MCF 10A (cell line): ENCODE measurements at regions not wholly inside any gene's neighbourhood (a gene's known extent, or its start where the extent isn't known, plus 50 kb on each side); places are given as distances from the start of the nearest gene placed in this dataset.

Experiments used
- BruUV-seq: library from RNA; stranded (reverse); fragments of 400-500 nt; replicated peaks from 2 replicates; lab custom pipeline; 2021; lab: Mats Ljungman, UMichigan
- CTCF ChIA-PET: fragments of 300-600 bp; sonication (Branson Sonifier 250); formaldehyde crosslinking; extraction: SDS; loops from one replicate; lab custom pipeline; 2021; ENCODE audit warnings: antibody characterized with exemption, inconsistent platforms; lab: Yijun Ruan, JAX
- POLR2A ChIA-PET: fragments of 300-600, 350-650 bp; sonication (Branson Sonifier 250); formaldehyde crosslinking; extraction: SDS; loops from one replicate; lab custom pipeline; 2020; ENCODE audit warnings: antibody characterized with exemption, inconsistent platforms; lab: Yijun Ruan, JAX
- DNase-seq: peaks from one replicate; pipeline ENCODE4 v3.0.0-alpha.2; 2018; ENCODE audit not compliant: unreplicated experiment
- H3K27ac Mint-ChIP-seq: one replicate; pipeline ENCODE4 v1.8.0; 2022; ENCODE audit warnings: mild to moderate bottlenecking, low read depth, mixed read lengths; ENCODE audit not compliant: unreplicated experiment
- H3K27me3 Mint-ChIP-seq: one replicate; pipeline ENCODE4 v1.8.0; 2022; ENCODE audit warnings: mixed read lengths; ENCODE audit not compliant: insufficient read depth, unreplicated experiment
- H3K36me3 Mint-ChIP-seq: one replicate; pipeline ENCODE4 v1.8.0; 2022; ENCODE audit warnings: mild to moderate bottlenecking, moderate library complexity, mixed read lengths; ENCODE audit not compliant: insufficient read depth, unreplicated experiment
- H3K4me1 Mint-ChIP-seq: one replicate; pipeline ENCODE4 v1.8.0; 2022; ENCODE audit warnings: mixed read lengths; ENCODE audit not compliant: insufficient read depth, unreplicated experiment
- H3K4me3 Mint-ChIP-seq: one replicate; pipeline ENCODE4 v1.8.0; 2022; ENCODE audit warnings: mild to moderate bottlenecking, moderate library complexity, mixed read lengths; ENCODE audit not compliant: unreplicated experiment
- H3K9me3 Mint-ChIP-seq: one replicate; pipeline ENCODE4 v1.8.0; 2022; ENCODE audit warnings: mixed read lengths; ENCODE audit not compliant: unreplicated experiment
- CTCF ChIP-seq: fragments of 200-600 bp; IDR thresholded peaks from one replicate; pipeline ENCODE4 v1.8.0; 2022; ENCODE audit warnings: antibody characterized with exemption, mild to moderate bottlenecking; ENCODE audit not compliant: unreplicated experiment
- intact Hi-C: fragments of 100-400 bp; cut with micrococcal nuclease; formaldehyde crosslinking; loops from 2 replicates; pipeline ENCODE4 v1.14.1; 2022

- H3K27ac Mint-ChIP-seq, result no peak overlapping the region
- POLR2A ChIA-PET, result no interaction called here
Measured at GRCh38 chr2:18784245-18784644, 194.9 kb upstream of the NT5C1B start.

GRCh38 chr2:18781541-18782280, 192.3 kb upstream of the NT5C1B start:
- no peaks in the 10 kb centered on the region for H3K4me1 Mint-ChIP-seq
- no peak overlapping the region for H3K4me3 Mint-ChIP-seq
- no peak for DNase-seq
- no peak for TF ChIP-seq CTCF
- intact Hi-C loops, result no loop called here
- POLR2A ChIA-PET, result no interaction called here
- H3K36me3 Mint-ChIP-seq, result no peaks in the 10 kb centered on the region
- H3K9me3 Mint-ChIP-seq, result no peaks in the 10 kb centered on the region
- BruUV-seq, result no TSS peak
- CTCF ChIA-PET, result interaction anchor here (0.6 to 1.6 kb wide), 4 partner anchors 32 to 1300 kb away, joined by 3 to 4 read pairs (median 3); no protein-coding TSS in a partner anchor
- no peaks in the 10 kb centered on the region for H3K27me3 Mint-ChIP-seq
- no peak overlapping the region for H3K27ac Mint-ChIP-seq

More at GRCh38 chr2:18784245-18784644, 194.9 kb upstream of the NT5C1B start:
- DNase-seq, result no peak
- H3K4me1 Mint-ChIP-seq, result no peaks in the 10 kb centered on the region
- no TSS peak for BruUV-seq
- no peaks in the 10 kb centered on the region for H3K9me3 Mint-ChIP-seq
- H3K4me3 Mint-ChIP-seq, result no peak overlapping the region
- CTCF ChIA-PET, result interaction anchor here (0.9 kb wide), 1 partner anchor 16 kb away, joined by 4 read pairs; no protein-coding TSS in a partner anchor
- no peak for TF ChIP-seq CTCF
- H3K36me3 Mint-ChIP-seq, result no peaks in the 10 kb centered on the region
- intact Hi-C loops, result no loop called here
- H3K27me3 Mint-ChIP-seq, result no peaks in the 10 kb centered on the region

GRCh38 chr2:18777250-18777812, 188.0 kb upstream of the NT5C1B start:
- CTCF ChIA-PET, result interaction anchor here (0.7 kb wide), 1 partner anchor 364 kb away, joined by 3 read pairs; no protein-coding TSS in a partner anchor
- H3K4me3 Mint-ChIP-seq, result no peak overlapping the region

More at GRCh38 chr2:18777250-18777812, 188.0 kb upstream of the NT5C1B start:
- Mint-ChIP-seq H3K36me3 (no peaks in the 10 kb centered on the region), H3K4me1 (no peaks in the 10 kb centered on the region), H3K27ac (no peak overlapping the region), H3K9me3 (no peaks in the 10 kb centered on the region), H3K27me3 (no peaks in the 10 kb centered on the region)
- BruUV-seq, result no TSS peak
- POLR2A ChIA-PET, result no interaction called here
- intact Hi-C loops, result no loop called here
- no peak for TF ChIP-seq CTCF
- DNase-seq, result no peak
